Stomach (tissue), 8 donors: ENCODE measurements at regions not wholly inside any gene's neighbourhood (a gene's known extent, or its start where the extent isn't known, plus 50 kb on each side); places are given as distances from the start of the nearest gene placed in this dataset.

Experiments used
- DNase-seq, 2 donors: peaks; one replicate each; pipeline versions ENCODE4 v3.0.0 to v3.0.0-alpha.2; 2013 to 2019
- H3K27ac ChIP-seq, 5 donors: fragments of 200-600 bp in 4 of 5; sonication (generic) in 4 of 5; one replicate each; pipeline ENCODE4 v1.5.1; 2013 to 2019; ENCODE audit warnings: mild to moderate bottlenecking in 1 of 5, moderate library complexity in 1 of 5
- H3K27me3 ChIP-seq, 3 donors: fragments of 200-600 bp; sonication (generic); one replicate each; pipeline ENCODE4 v1.5.1; 2017 to 2019; ENCODE audit warnings: mixed run types in 1 of 3
- H3K36me3 ChIP-seq, 4 donors: fragments of 200-600 bp; sonication (generic); 1 replicate in 3 of 4; 2 replicates in 1 of 4; pipeline ENCODE4 v1.5.1; 2016 to 2019
- H3K4me1 ChIP-seq, 4 donors: fragments of 200-600 bp; sonication (generic); one replicate each; pipeline ENCODE4 v1.5.1; 2016 to 2019
- H3K4me3 ChIP-seq, 4 donors: fragments of 200-600 bp; sonication (generic) in 3 of 4; one replicate each; pipeline ENCODE4 v1.5.1; 2016 to 2019; ENCODE audit warnings: mild to moderate bottlenecking in 1 of 4
- H3K9me3 ChIP-seq, 4 donors: fragments of 200-600 bp; sonication (generic); one replicate each; pipeline ENCODE4 v1.5.1; 2016 to 2019
- EP300 ChIP-seq: sonication (generic); formaldehyde crosslinking; IDR thresholded peaks from one replicate; pipeline ENCODE4 v1.6.1; 2017; ENCODE audit warnings: antibody characterized with exemption
- POLR2A ChIP-seq, 4 donors: fragments of 450-650 bp; IDR thresholded peaks; one replicate each; pipeline ENCODE4 v1.6.1; 2016; ENCODE audit warnings: antibody characterized with exemption in 4 of 4, control low read depth in 2 of 4, mild to moderate bottlenecking in 1 of 4, moderate library complexity in 1 of 4
- POLR2AphosphoS5 ChIP-seq, 3 donors: sonication (generic); formaldehyde crosslinking; IDR thresholded peaks; one replicate each; pipeline ENCODE4 v1.6.1; 2016; ENCODE audit warnings: antibody characterized with exemption in 3 of 3
- WGBS, 5 donors: extraction: QIAGEN DNeasy Blood & Tissue Kit in 3 of 5; methylation state at CpG; one replicate each; pipeline versions ENCODE4 v1.1.5 to v1.1.7; 2013 to 2018; 5-methylcytosine and 5-hydroxymethylcytosine counted together
- intact Hi-C: fragments of 100-400 bp; cut with DNase I; formaldehyde crosslinking; loops from one replicate; pipeline ENCODE4 v1.15.1; 2023; ENCODE audit warnings: low total_unique reads
- TF ChIP-seq, protein P1 (sequence below), 7 experiments: fragments of 450-650 bp in 4 of 7; fragments of 200-600 bp in 3 of 7; sonication (generic) in 3 of 7; IDR thresholded peaks; one replicate each; pipeline ENCODE4 v1.5.1; 2016 to 2019; ENCODE audit warnings: antibody characterized with exemption in 7 of 7, control low read depth in 2 of 7, mild to moderate bottlenecking in 1 of 7
- donor health status: healthy with polysubstance abuse.
- donor health status: Bipolar disorder and iron deficiency.
- donor health status: healthy.

GRCh38 chr17:79666111-79666510, 55.3 kb upstream of the RBFOX3 start:
- no peak for DNase-seq
- no peak overlapping the region for H3K27ac ChIP-seq
- peaks cover 3 to 14% (median 9%) of the 10 kb centered on the region in 4 donors for H3K4me1 ChIP-seq
- intact Hi-C loops: no loop called here
- H3K27me3 ChIP-seq: peaks cover 0 to 35% (median 11%) of the 10 kb centered on the region in 3 donors
- no peak for TF ChIP-seq EP300
- TF ChIP-seq, protein P1, sequence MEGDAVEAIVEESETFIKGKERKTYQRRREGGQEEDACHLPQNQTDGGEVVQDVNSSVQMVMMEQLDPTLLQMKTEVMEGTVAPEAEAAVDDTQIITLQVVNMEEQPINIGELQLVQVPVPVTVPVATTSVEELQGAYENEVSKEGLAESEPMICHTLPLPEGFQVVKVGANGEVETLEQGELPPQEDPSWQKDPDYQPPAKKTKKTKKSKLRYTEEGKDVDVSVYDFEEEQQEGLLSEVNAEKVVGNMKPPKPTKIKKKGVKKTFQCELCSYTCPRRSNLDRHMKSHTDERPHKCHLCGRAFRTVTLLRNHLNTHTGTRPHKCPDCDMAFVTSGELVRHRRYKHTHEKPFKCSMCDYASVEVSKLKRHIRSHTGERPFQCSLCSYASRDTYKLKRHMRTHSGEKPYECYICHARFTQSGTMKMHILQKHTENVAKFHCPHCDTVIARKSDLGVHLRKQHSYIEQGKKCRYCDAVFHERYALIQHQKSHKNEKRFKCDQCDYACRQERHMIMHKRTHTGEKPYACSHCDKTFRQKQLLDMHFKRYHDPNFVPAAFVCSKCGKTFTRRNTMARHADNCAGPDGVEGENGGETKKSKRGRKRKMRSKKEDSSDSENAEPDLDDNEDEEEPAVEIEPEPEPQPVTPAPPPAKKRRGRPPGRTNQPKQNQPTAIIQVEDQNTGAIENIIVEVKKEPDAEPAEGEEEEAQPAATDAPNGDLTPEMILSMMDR (IDR thresholded peaks at IDR 0.05): no peak
- no peak for TF ChIP-seq POLR2A (IDR thresholded peaks at IDR 0.05)
- peaks cover 0 to 13% (median 4%) of the 10 kb centered on the region in 4 donors for H3K9me3 ChIP-seq
- 72 to 83% (median 77%) methylated on average over 7 of the region's 7 CpGs for WGBS, 5 donors
- no peak overlapping the region for H3K4me3 ChIP-seq
- H3K36me3 ChIP-seq: no peaks in the 10 kb centered on the region

DNA sequence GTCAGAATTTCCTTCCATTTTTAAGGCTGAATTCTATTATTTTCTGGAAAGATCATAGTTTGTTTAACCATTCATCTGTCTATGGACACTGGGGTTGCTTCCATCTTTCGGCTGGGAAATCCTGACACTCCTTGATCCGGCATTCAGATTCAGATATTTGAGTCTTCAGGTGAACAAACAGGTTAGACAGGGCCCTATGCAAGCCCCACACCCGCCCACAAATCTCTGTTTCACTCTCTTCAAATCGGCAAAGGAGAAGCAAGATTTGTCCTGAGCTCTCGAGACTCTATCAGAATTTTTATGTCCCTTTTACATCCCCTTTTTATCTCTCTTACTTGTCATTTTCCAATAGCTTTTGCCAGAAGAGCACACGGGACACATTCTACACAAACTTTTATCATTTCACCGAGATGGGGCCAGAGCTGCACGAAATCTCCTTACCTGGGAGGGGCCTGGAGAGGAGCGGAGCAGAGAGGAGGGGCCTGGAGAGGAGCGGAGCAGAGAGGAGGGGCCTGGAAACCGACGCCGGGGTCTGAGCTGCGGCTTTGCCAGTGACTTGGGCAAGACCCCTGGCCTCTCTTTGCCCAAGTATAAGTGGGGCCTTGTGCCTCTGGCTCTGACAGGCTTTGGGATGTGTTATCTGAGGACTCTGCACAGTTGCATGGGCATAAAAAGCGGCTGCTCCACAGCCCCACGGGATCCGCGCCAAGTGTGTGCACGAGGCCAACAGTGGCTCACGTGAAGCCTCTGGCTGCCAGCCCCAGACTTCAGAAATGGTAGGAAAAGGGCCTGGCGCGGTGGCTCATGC, 54.3 kb upstream of the RBFOX3 start:
- Histone ChIP-seq H3K4me3 (peak overlapping the region in 3 of 4 donors; percentile 0 to 18 (median 17)), H3K27me3 (peaks cover 0 to 25% (median 6%) of the 10 kb centered on the region in 3 donors), H3K27ac (peak overlapping the region in 3 of 5 donors; percentile 3 to 54 (median 35)), H3K9me3 (peaks cover 0 to 13% (median 4%) of the 10 kb centered on the region in 4 donors), H3K36me3 (no peaks in the 10 kb centered on the region), H3K4me1 (peaks cover 3 to 14% (median 9%) of the 10 kb centered on the region in 4 donors)
- WGBS, 5 donors: 9 to 14% (median 12%) methylated on average over 16 to 22 of the region's 22 CpGs
- peak in 2 of 3 donors; percentile 41 to 54 for TF ChIP-seq POLR2AphosphoS5 (IDR thresholded peaks at IDR 0.05)
- TF ChIP-seq, protein P1 (IDR thresholded peaks at IDR 0.05): no peak
- DNase-seq: peak; percentile 84 to 93
- intact Hi-C loops: no loop called here

DNA sequence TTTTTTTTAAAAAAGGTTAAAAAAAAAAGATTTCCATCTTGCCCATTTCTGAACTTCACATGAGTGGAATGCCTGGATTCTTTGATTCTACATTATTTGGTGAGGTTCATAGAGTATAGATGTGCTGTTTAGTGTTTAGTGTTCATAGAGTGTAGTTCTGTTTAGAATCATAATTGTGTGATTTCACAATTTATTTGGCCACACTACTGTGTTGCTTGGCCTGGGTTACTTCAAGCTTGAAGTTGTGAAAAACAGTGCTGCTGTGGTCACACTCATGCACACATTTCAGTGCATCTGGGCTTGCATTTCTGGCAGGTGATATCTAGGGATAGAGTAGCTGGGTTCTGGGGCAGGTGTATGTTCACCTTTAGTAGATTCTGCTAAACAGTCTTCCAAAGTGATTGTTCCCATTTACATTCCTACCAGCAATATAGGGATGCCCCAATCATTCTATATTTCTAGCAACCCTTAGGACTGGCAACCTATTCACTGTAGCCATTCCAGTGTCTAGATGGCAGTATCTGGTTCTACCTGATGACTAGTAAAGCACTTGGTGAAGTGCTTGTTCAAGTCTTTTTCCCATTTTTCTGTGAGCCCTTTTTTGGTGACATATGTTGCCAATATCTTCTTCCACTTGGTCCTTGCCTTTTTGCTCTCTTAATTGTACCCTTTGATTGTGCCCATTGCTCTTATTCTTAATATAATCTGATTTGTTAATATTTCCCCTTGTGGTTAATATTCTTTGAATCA, 50.6 kb upstream of the RBFOX3 start:
- TF ChIP-seq, protein P1 (IDR thresholded peaks at IDR 0.05): no peak
- TF ChIP-seq POLR2A (IDR thresholded peaks at IDR 0.05) (no peak), EP300 (no peak), POLR2AphosphoS5 (IDR thresholded peaks at IDR 0.05) (no peak)
- DNase-seq: no peak
- H3K4me1 ChIP-seq: peaks cover 3 to 19% (median 12%) of the 10 kb centered on the region in 4 donors
- peaks cover 0 to 13% (median 4%) of the 10 kb centered on the region in 4 donors for H3K9me3 ChIP-seq
- peaks cover 0 to 24% (median 3%) of the 10 kb centered on the region in 3 donors for H3K27me3 ChIP-seq
- no peaks in the 10 kb centered on the region for H3K36me3 ChIP-seq
- H3K27ac ChIP-seq: no peak overlapping the region
- no peak overlapping the region for H3K4me3 ChIP-seq
- intact Hi-C loops: no loop called here
